GF-D8 (cell line): ENCODE measurements at regions not wholly inside any gene's neighbourhood (a gene's known extent, or its start where the extent isn't known, plus 50 kb on each side); places are given as distances from the start of the nearest gene placed in this dataset.

Experiments used
- DNase-seq: peaks from one replicate; lab custom pipeline; 2025; lab: John Stamatoyannopoulos, UW

GRCh38 chr1:209021622-209022021 is 561.9 kb upstream of the CAMK1G start:
- no peak for DNase-seq

- DNase-seq: no peak
These were observed 559.7 kb upstream of the CAMK1G start for GRCh38 chr1:209023790-209024189.

GRCh38 chr1:209029737-209030136 is 553.8 kb upstream of the CAMK1G start:
- DNase-seq: no peak

- no peak for DNase-seq
These were observed 552.9 kb upstream of the CAMK1G start for GRCh38 chr1:209030454-209031167.

GRCh38 chr1:209037064-209037463 is 546.5 kb upstream of the CAMK1G start:
- no peak for DNase-seq

- DNase-seq: no peak
These were observed 545.2 kb upstream of the CAMK1G start for GRCh38 chr1:209038316-209038715.

- DNase-seq: no peak
These were observed 544.8 kb upstream of the CAMK1G start for GRCh38 chr1:209038735-209039134.

- no peak for DNase-seq
These were observed 543.2 kb upstream of the CAMK1G start for GRCh38 chr1:209040351-209040750.

GRCh38 chr1:209041927-209042326 is 541.6 kb upstream of the CAMK1G start:
- DNase-seq: no peak

GRCh38 chr1:209042413-209042812 is 541.1 kb upstream of the CAMK1G start:
- DNase-seq: no peak

- DNase-seq: no peak
These were observed 538.0 kb upstream of the CAMK1G start for GRCh38 chr1:209045331-209046057.

- no peak for DNase-seq
These were observed 537.5 kb upstream of the CAMK1G start for GRCh38 chr1:209046058-209046417.

- DNase-seq: no peak
These were observed 536.6 kb upstream of the CAMK1G start for GRCh38 chr1:209046935-209047334.

- no peak for DNase-seq
These were observed 534.4 kb upstream of the CAMK1G start for GRCh38 chr1:209048941-209049669.

GRCh38 chr1:209051570-209051969 is 531.9 kb upstream of the CAMK1G start:
- no peak for DNase-seq

- DNase-seq: no peak
These were observed 529.9 kb upstream of the CAMK1G start for GRCh38 chr1:209053587-209053986.

GRCh38 chr1:209057083-209057482 is 526.4 kb upstream of the CAMK1G start:
- DNase-seq: no peak

GRCh38 chr1:209057901-209058300 is 525.6 kb upstream of the CAMK1G start:
- no peak for DNase-seq

- DNase-seq: no peak
These were observed 524.1 kb upstream of the CAMK1G start for GRCh38 chr1:209059376-209059775.

- DNase-seq: no peak
These were observed 523.5 kb upstream of the CAMK1G start for GRCh38 chr1:209059981-209060380.

GRCh38 chr1:209062081-209062620 is 521.4 kb upstream of the CAMK1G start:
- DNase-seq: no peak

- no peak for DNase-seq
These were observed 520.7 kb upstream of the CAMK1G start for GRCh38 chr1:209062863-209063262.
